A549 (cell line): ENCODE measurements at regions not wholly inside any gene's neighbourhood (a gene's known extent, or its start where the extent isn't known, plus 50 kb on each side); places are given as distances from the start of the nearest gene placed in this dataset.

Source experiments
- ATAC-seq, 2 experiments: fragments of 200-7000 bp in 1 of 2; fragments of >200 bp in 1 of 2; cut with Nextera tagmentation in 1 of 2; cut with Tn5 transposase in 1 of 2; 3 replicates each; pipeline versions ENCODE4 v1.8.0 to v1.9.1; 2018 to 2020; ENCODE audit warnings: mild to moderate bottlenecking in 1 of 2, moderate library complexity in 1 of 2
- CTCF ChIA-PET: fragments of 300-600 bp; sonication (Branson Sonifier 250); formaldehyde crosslinking; extraction: SDS; loops from one replicate; lab custom pipeline; 2021; ENCODE audit warnings: antibody characterized with exemption, inconsistent platforms; lab: Yijun Ruan, JAX
- POLR2A ChIA-PET: fragments of 350-600 bp; formaldehyde crosslinking; extraction: SDS; loops from one replicate; lab custom pipeline; 2021; ENCODE audit warnings: antibody characterized with exemption, inconsistent platforms; lab: Yijun Ruan, JAX
- DNase-seq, 2 experiments: peaks; one replicate each; pipeline versions ENCODE4 v3.0.0 to v3.0.0-alpha.2; 2011 to 2016; ENCODE audit warnings: low read depth in 1 of 2, low spot score in 1 of 2
- FAIRE-seq: peaks from 2 replicates; lab custom pipeline; 2011; peaks lifted over from hg19 to GRCh38; lab: Jason Lieb, UNC
- H3K27ac ChIP-seq, 2 experiments: fragments of >200 bp; sonication (Bioruptor Twin); formaldehyde crosslinking; 3 replicates each; pipeline ENCODE4 v1.5.1; 2016 to 2017
- H3K4me1 ChIP-seq: fragments of >200 bp; sonication (Bioruptor Twin); formaldehyde crosslinking; 3 replicates; pipeline ENCODE4 v1.6.1; 2016
- H3K4me2 ChIP-seq: fragments of >200 bp; sonication (Bioruptor Twin); formaldehyde crosslinking; 3 replicates; pipeline ENCODE4 v1.6.1; 2016
- H3K4me3 ChIP-seq: fragments of >200 bp; sonication (Bioruptor Twin); formaldehyde crosslinking; 3 replicates; pipeline ENCODE4 v1.5.1; 2016
- H3K9me3 ChIP-seq: fragments of >200 bp; sonication (Bioruptor Twin); formaldehyde crosslinking; 3 replicates; pipeline ENCODE4 v1.6.1; 2016
- ATOH8 ChIP-seq: fragments of 250-450 bp; sonication (Bioruptor Pico); IDR thresholded peaks from 2 replicates; pipeline ENCODE4 v1.5.0; 2020; ENCODE audit warnings: low read depth, mild to moderate bottlenecking, moderate library complexity
- CBX2 ChIP-seq: fragments of 200-600 bp; sonication (generic); IDR thresholded peaks from 2 replicates; pipeline ENCODE4 v1.6.1; 2016; ENCODE audit warnings: low read depth, mild to moderate bottlenecking, borderline replicate concordance
- CHD2 ChIP-seq: fragments of 150-350 bp; IDR thresholded peaks from 2 replicates; pipeline ENCODE4 v1.6.1; 2014; ENCODE audit warnings: low read length; ENCODE audit not compliant: partially characterized antibody
- CHD4 ChIP-seq: fragments of 200-600 bp; sonication (generic); IDR thresholded peaks from 2 replicates; pipeline ENCODE4 v1.6.1; 2016; ENCODE audit warnings: antibody characterized with exemption, mild to moderate bottlenecking, borderline replicate concordance
- HOXB13 ChIP-seq: fragments of 250-450 bp; sonication (Bioruptor Pico); IDR thresholded peaks from 2 replicates; pipeline ENCODE4 v1.5.0; 2020; ENCODE audit warnings: low read depth, mild to moderate bottlenecking, moderate library complexity
- HOXB5 ChIP-seq: fragments of 250-450 bp; sonication (Bioruptor Pico); IDR thresholded peaks from 2 replicates; pipeline ENCODE4 v1.5.0; 2020; ENCODE audit warnings: mild to moderate bottlenecking, moderate library complexity
- MAX ChIP-seq: IDR thresholded peaks from 2 replicates; pipeline ENCODE4 v1.6.1; 2012
- NFE2L2 ChIP-seq: fragments of 150-350 bp; conservative IDR thresholded peaks from 2 replicates; pipeline ENCODE4 v1.6.1; 2014; ENCODE audit warnings: low read length
- NPAS2 ChIP-seq: fragments of 250-450 bp; sonication (Bioruptor Pico); IDR thresholded peaks from 2 replicates; pipeline ENCODE4 v1.8.0; 2022; ENCODE audit warnings: mild to moderate bottlenecking, moderate library complexity, borderline replicate concordance
- NR3C1 ChIP-seq: fragments of >200 bp; sonication (Bioruptor Twin); formaldehyde crosslinking; IDR thresholded peaks from 3 replicates; pipeline ENCODE4 v1.6.1; 2017
- POLR2AphosphoS2 ChIP-seq: conservative IDR thresholded peaks from 2 replicates; pipeline ENCODE4 v1.6.1; 2012; ENCODE audit warnings: low read length, improper control_type of control experiment, inconsistent platforms
- RAD21 ChIP-seq, 2 experiments: fragments of >200 bp in 1 of 2; sonication (Bioruptor Twin) in 1 of 2; formaldehyde crosslinking in 1 of 2; IDR thresholded peaks in 1 of 2; conservative IDR thresholded peaks in 1 of 2; 2 replicates in 1 of 2; 3 replicates in 1 of 2; pipeline ENCODE4 v1.6.1; 2012 to 2018; ENCODE audit warnings: inconsistent platforms in 1 of 2
- RCOR1 ChIP-seq: fragments of 150-350 bp; IDR thresholded peaks from 2 replicates; pipeline ENCODE4 v1.6.1; 2014; ENCODE audit warnings: antibody characterized with exemption, low read length, low read depth
- REST ChIP-seq: fragments of 200-600 bp; sonication (generic); IDR thresholded peaks from 2 replicates; pipeline ENCODE4 v1.6.1; 2016; ENCODE audit warnings: antibody characterized with exemption, mild to moderate bottlenecking, moderate library complexity
- SREBF2 ChIP-seq: fragments of 450-650 bp; IDR thresholded peaks from 2 replicates; pipeline ENCODE4 v1.6.1; 2014; ENCODE audit warnings: mild to moderate bottlenecking, moderate library complexity
- ZNF302 ChIP-seq: fragments of 250-450 bp; sonication (Bioruptor Pico); IDR thresholded peaks from 2 replicates; pipeline ENCODE4 v1.9.0; 2021; ENCODE audit warnings: inconsistent platforms, mild to moderate bottlenecking, moderate library complexity
- ZSCAN20 ChIP-seq: fragments of 250-450 bp; sonication (Bioruptor Pico); IDR thresholded peaks from 2 replicates; pipeline ENCODE4 v1.8.0; 2022; ENCODE audit warnings: mild to moderate bottlenecking, moderate library complexity
- WGBS: methylation state at CpG from one replicate; pipeline ENCODE4 v1.1.6; 2017; ENCODE audit errors: missing lambda C conversion rate; 5-methylcytosine and 5-hydroxymethylcytosine counted together
- TF ChIP-seq, protein P1 (sequence below): IDR thresholded peaks from 2 replicates; pipeline ENCODE4 v1.6.1; 2012

DNA sequence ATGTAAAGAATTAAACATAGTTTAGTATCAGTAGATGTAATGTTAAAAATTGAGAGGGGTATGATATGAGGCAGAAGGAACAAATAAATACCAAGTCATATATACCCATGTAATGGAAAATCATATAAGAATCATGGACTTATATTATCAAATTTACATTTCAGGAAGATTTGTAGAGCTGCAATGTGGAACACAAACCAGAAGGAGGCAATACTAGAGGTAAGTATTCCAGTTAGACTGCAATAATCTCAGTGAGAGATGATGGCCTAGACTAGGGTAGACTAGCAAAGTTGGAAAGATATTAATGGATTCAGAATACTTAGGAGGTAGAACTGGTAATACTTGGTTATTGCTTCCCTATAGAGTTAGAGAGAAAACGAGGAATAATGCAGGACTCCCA is 603.0 kb upstream of the KLHL4 start:
- no peak overlapping the region for H3K4me2 ChIP-seq
- no peaks in the 10 kb centered on the region for H3K9me3 ChIP-seq
- ChIA-PET CTCF (no interaction called here), POLR2A (no interaction called here)
- no peak for TF ChIP-seq HOXB5 (CRISPR knock-in tag)
- no peak for TF ChIP-seq NPAS2
- TF ChIP-seq CHD2 = no peak
- TF ChIP-seq ATOH8 (CRISPR knock-in tag) = no peak
- no peak for TF ChIP-seq RAD21 (conservative IDR thresholded peaks at IDR 0.05 in 1 of 2, IDR thresholded peaks at IDR 0.05 in 1 of 2)
- no peak for TF ChIP-seq REST
- TF ChIP-seq SREBF2 = no peak
- TF ChIP-seq, protein P1, sequence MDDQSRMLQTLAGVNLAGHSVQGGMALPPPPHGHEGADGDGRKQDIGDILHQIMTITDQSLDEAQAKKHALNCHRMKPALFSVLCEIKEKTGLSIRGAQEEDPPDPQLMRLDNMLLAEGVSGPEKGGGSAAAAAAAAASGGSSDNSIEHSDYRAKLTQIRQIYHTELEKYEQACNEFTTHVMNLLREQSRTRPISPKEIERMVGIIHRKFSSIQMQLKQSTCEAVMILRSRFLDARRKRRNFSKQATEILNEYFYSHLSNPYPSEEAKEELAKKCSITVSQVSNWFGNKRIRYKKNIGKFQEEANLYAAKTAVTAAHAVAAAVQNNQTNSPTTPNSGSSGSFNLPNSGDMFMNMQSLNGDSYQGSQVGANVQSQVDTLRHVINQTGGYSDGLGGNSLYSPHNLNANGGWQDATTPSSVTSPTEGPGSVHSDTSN = no peak
- no peak for TF ChIP-seq RCOR1
- TF ChIP-seq ZNF302 (CRISPR knock-in tag) = no peak
- no peak for TF ChIP-seq ZSCAN20 (CRISPR knock-in tag)
- no peak for TF ChIP-seq HOXB13
- H3K4me1 ChIP-seq = no peaks in the 10 kb centered on the region
- ATAC-seq (no peak), DNase-seq (no peak), FAIRE-seq (no peak)
- H3K4me3 ChIP-seq = no peak overlapping the region
- H3K27ac ChIP-seq = no peak overlapping the region
- WGBS = 14% methylated on average over 1 of the region's 1 CpG

GRCh38 chrX:86917959-86918358 is 599.6 kb upstream of the KLHL4 start:
- TF ChIP-seq NFE2L2 = no peak
- Histone ChIP-seq H3K27ac (no peak overlapping the region), H3K4me3 (no peak overlapping the region), H3K9me3 (no peaks in the 10 kb centered on the region), H3K4me1 (no peaks in the 10 kb centered on the region), H3K4me2 (no peak overlapping the region)
- ATAC-seq = no peak
- no peak for DNase-seq
- FAIRE-seq = no peak
- WGBS = 18% methylated on average over 2 of the region's 2 CpGs
- CTCF ChIA-PET = no interaction called here
- POLR2A ChIA-PET = no interaction called here

GRCh38 chrX:86930419-86930818 is 587.2 kb upstream of the KLHL4 start:
- Histone ChIP-seq H3K4me3 (no peak overlapping the region), H3K4me2 (no peak overlapping the region), H3K9me3 (no peaks in the 10 kb centered on the region), H3K27ac (no peak overlapping the region), H3K4me1 (no peaks in the 10 kb centered on the region)
- ATAC-seq = no peak
- WGBS = 17% methylated on average over 1 of the region's 1 CpG
- POLR2A ChIA-PET = no interaction called here
- CTCF ChIA-PET = no interaction called here
- no peak for DNase-seq
- TF ChIP-seq CBX2 (no peak), POLR2AphosphoS2 (no peak), RAD21 (conservative IDR thresholded peaks at IDR 0.05 in 1 of 2, IDR thresholded peaks at IDR 0.05 in 1 of 2) (no peak), ZNF302 (CRISPR knock-in tag) (no peak), HOXB5 (CRISPR knock-in tag) (no peak), ATOH8 (CRISPR knock-in tag) (no peak), NR3C1 (no peak), MAX (no peak), CHD4 (no peak)
- TF ChIP-seq, all 56 proteins: peak for 0
- FAIRE-seq = peak; percentile 80
